Chondrocyte (in vitro differentiated cells): ENCODE measurements at regions not wholly inside any gene's neighbourhood (a gene's known extent, or its start where the extent isn't known, plus 50 kb on each side); places are given as distances from the start of the nearest gene placed in this dataset.

ENCODE experiments used
- DNase-seq: peaks from one replicate; pipeline ENCODE4 v3.0.0; 2021; ENCODE audit warnings: mixed read lengths, low spot score
- H3K27ac Mint-ChIP-seq: one replicate; pipeline ENCODE4 v1.8.0; 2021; ENCODE audit warnings: mild to moderate bottlenecking, moderate library complexity, mixed read lengths; ENCODE audit not compliant: unreplicated experiment
- H3K27me3 Mint-ChIP-seq: 2 replicates; pipeline ENCODE4 v1.8.0; 2021; ENCODE audit warnings: low read depth, mixed read lengths
- H3K36me3 Mint-ChIP-seq: 2 replicates; pipeline ENCODE4 v1.8.0; 2021; ENCODE audit warnings: low read depth, mixed read lengths
- H3K4me1 Mint-ChIP-seq: 2 replicates; pipeline ENCODE4 v1.8.0; 2021; ENCODE audit warnings: low read depth, mild to moderate bottlenecking, mixed read lengths
- H3K4me3 Mint-ChIP-seq: one replicate; pipeline ENCODE4 v1.8.0; 2021; ENCODE audit warnings: mild to moderate bottlenecking, moderate library complexity, mixed read lengths; ENCODE audit not compliant: unreplicated experiment
- H3K9me3 Mint-ChIP-seq: 2 replicates; pipeline ENCODE4 v1.8.0; 2021; ENCODE audit warnings: low read depth, mixed read lengths
- CTCF ChIP-seq: fragments of 200-600 bp; sonication (generic); IDR thresholded peaks from 2 replicates; pipeline ENCODE4 v1.5.0; 2021; ENCODE audit warnings: antibody characterized with exemption, mild to moderate bottlenecking, moderate library complexity

- Mint-ChIP-seq H3K4me3 (no peak overlapping the region), H3K27ac (no peak overlapping the region), H3K4me1 (peaks cover 9% of the 10 kb centered on the region), H3K9me3 (no peaks in the 10 kb centered on the region), H3K36me3 (no peaks in the 10 kb centered on the region), H3K27me3 (peaks cover 4% of the 10 kb centered on the region)
- DNase-seq = no peak
- no peak for TF ChIP-seq CTCF
These were observed 273.9 kb upstream of the MGMT start for GRCh38 chr10:129193148-129193547.

GRCh38 chr10:129194181-129194870 is 272.7 kb upstream of the MGMT start:
- no peak for DNase-seq
- Mint-ChIP-seq H3K36me3 (no peaks in the 10 kb centered on the region), H3K4me3 (no peak overlapping the region), H3K27ac (no peak overlapping the region), H3K9me3 (no peaks in the 10 kb centered on the region), H3K27me3 (peaks cover 2% of the 10 kb centered on the region), H3K4me1 (peaks cover 9% of the 10 kb centered on the region)
- no peak for TF ChIP-seq CTCF

DNA sequence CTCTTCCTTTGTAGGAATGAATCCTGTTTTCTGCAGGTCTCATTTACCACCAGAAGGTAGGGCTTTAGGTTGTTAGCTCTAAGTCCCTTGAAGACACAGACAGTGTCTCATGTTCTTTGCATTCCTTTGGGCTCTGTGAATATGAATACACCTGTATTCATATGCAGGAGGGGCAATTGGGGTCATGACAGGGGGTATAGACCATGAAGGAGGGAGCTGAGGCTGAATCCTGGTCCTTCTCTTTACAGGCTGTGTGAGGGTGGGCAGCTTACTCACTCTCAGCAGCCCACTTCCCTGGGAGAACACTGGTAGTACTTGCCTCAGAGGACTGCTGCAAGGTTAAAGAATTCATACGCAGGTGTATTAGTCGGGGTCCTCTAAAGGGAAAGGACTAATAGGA is 267.2 kb upstream of the MGMT start:
- H3K4me3 Mint-ChIP-seq = no peak overlapping the region
- no peak for DNase-seq
- no peak overlapping the region for H3K27ac Mint-ChIP-seq
- no peak for TF ChIP-seq CTCF
- no peaks in the 10 kb centered on the region for H3K27me3 Mint-ChIP-seq
- H3K9me3 Mint-ChIP-seq = peaks cover 11% of the 10 kb centered on the region
- H3K4me1 Mint-ChIP-seq = no peaks in the 10 kb centered on the region
- H3K36me3 Mint-ChIP-seq = no peaks in the 10 kb centered on the region

- no peak for DNase-seq
- H3K4me3 Mint-ChIP-seq = no peak overlapping the region
- H3K4me1 Mint-ChIP-seq = no peaks in the 10 kb centered on the region
- no peak overlapping the region for H3K27ac Mint-ChIP-seq
- no peak for TF ChIP-seq CTCF
- peaks cover 11% of the 10 kb centered on the region for H3K9me3 Mint-ChIP-seq
- H3K36me3 Mint-ChIP-seq = no peaks in the 10 kb centered on the region
- H3K27me3 Mint-ChIP-seq = no peaks in the 10 kb centered on the region
These were observed 263.2 kb upstream of the MGMT start for GRCh38 chr10:129203819-129204218.

- Mint-ChIP-seq H3K36me3 (no peaks in the 10 kb centered on the region), H3K4me3 (no peak overlapping the region), H3K9me3 (peaks cover 6% of the 10 kb centered on the region), H3K27ac (no peak overlapping the region), H3K27me3 (no peaks in the 10 kb centered on the region), H3K4me1 (no peaks in the 10 kb centered on the region)
- no peak for TF ChIP-seq CTCF
- DNase-seq = no peak
These were observed 259.7 kb upstream of the MGMT start for GRCh38 chr10:129207297-129207696.
